GM20000 (cell line): ENCODE measurements at regions not wholly inside any gene's neighbourhood (a gene's known extent, or its start where the extent isn't known, plus 50 kb on each side); places are given as distances from the start of the nearest gene placed in this dataset.

Source experiments
- DNase-seq: peaks from one replicate; pipeline ENCODE4 v3.0.0; 2012; ENCODE audit warnings: low spot score
- TF ChIP-seq, protein P1 (sequence below): IDR thresholded peaks from 2 replicates; pipeline ENCODE4 v1.5.1; 2012; ENCODE audit warnings: mild to moderate bottlenecking, control low read depth; ENCODE audit errors: extremely low read depth, missing control alignments

GRCh38 chr9:79329861-79330260 is 241.9 kb upstream of the TLE4 start:
- DNase-seq, result no peak
- TF ChIP-seq, protein P1, sequence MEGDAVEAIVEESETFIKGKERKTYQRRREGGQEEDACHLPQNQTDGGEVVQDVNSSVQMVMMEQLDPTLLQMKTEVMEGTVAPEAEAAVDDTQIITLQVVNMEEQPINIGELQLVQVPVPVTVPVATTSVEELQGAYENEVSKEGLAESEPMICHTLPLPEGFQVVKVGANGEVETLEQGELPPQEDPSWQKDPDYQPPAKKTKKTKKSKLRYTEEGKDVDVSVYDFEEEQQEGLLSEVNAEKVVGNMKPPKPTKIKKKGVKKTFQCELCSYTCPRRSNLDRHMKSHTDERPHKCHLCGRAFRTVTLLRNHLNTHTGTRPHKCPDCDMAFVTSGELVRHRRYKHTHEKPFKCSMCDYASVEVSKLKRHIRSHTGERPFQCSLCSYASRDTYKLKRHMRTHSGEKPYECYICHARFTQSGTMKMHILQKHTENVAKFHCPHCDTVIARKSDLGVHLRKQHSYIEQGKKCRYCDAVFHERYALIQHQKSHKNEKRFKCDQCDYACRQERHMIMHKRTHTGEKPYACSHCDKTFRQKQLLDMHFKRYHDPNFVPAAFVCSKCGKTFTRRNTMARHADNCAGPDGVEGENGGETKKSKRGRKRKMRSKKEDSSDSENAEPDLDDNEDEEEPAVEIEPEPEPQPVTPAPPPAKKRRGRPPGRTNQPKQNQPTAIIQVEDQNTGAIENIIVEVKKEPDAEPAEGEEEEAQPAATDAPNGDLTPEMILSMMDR, result no peak

- TF ChIP-seq, protein P1, result no peak
- DNase-seq, result no peak
These were observed 237.8 kb upstream of the TLE4 start for GRCh38 chr9:79334001-79334400.

DNA sequence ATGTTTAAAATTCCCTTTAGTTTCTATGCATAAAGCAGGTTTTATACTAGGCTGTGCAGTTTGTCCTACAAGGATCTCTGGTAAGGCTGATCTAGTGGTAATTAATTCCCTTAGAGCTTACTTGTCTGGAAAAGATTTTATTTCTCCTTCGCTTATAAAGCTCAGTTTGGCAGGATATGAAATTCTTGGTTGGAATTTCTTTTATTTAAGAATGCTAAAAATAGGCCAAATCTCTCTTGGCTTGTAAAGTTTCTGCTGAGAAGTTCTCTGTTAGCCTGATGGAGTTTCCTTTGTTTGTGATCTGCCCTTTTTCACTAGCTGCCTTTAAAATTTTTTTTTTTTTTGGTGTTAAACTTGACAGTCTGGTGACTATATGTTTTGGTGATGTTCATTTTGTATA is 237.1 kb upstream of the TLE4 start:
- no peak for DNase-seq
- TF ChIP-seq, protein P1, result no peak

- DNase-seq, result no peak
- TF ChIP-seq, protein P1, result no peak
These were observed 235.8 kb upstream of the TLE4 start for GRCh38 chr9:79335987-79336386.

GRCh38 chr9:79341561-79341960 is 230.2 kb upstream of the TLE4 start:
- DNase-seq, result no peak
- TF ChIP-seq, protein P1, result no peak

DNA sequence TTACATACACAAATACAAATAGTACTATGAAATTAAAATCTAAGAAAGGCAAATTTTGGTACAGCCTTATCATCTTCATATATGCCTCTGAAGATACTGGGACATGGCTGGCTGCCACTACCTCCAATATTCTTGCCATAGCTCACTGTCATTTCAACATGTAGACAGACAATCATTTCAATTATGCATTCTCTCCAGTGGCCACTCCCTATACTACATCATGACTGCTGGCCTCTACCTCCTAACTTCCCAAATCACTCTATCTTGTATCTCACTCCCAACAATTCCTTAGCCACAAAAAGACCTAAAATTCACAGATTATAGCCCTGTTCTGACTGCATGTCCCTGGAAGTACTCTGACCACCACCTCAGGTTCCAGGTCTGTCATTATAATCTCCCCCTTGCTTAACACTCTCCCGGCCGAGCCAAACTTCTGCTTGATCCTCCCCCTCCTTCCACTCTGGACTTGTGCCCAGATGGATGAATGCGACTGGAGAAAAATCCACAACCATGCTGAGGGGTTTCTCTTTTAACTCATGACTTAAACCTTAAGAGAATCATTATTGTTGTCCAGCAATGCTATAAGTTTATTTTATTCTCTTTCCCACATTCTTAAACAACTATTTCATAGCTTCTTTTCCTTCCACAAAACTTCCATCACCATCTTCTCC is 225.3 kb upstream of the TLE4 start:
- DNase-seq, result no peak
- TF ChIP-seq, protein P1, result no peak

DNA sequence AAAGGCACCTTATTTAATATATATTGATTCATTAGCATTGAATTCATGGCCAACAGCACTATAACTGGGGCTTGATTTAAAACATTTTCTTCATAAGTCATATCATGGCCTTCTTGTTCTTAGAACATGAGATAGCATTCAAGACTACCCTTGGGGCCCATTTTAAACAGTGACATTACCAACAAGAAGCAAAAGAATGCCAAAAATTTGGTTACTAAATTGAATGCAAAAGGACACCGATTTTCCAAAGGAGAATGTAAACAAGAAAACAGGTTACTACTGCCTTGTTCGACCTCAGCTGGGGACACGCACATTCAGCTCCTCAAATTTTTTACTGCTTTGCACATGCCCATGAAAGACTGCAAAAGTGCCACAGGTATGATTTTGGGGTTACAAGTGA is 219.4 kb upstream of the TLE4 start:
- TF ChIP-seq, protein P1, result no peak
- no peak for DNase-seq
